HUES48 (cell line): ENCODE measurements at regions not wholly inside any gene's neighbourhood (a gene's known extent, or its start where the extent isn't known, plus 50 kb on each side); places are given as distances from the start of the nearest gene placed in this dataset.
"Not testable (repeated sequence)": the region's sequence is repeated elsewhere in the genome, so short reads cannot be mapped to it uniquely, and the experiment has no call there.

Source experiments
- H3K27ac ChIP-seq: one replicate; pipeline ENCODE4 v1.7.0; 2013; ENCODE audit warnings: low read depth, low read length, inconsistent platforms
- H3K27me3 ChIP-seq: 2 replicates; pipeline ENCODE4 v1.6.1; 2013; ENCODE audit warnings: mild to moderate bottlenecking, low read length; ENCODE audit not compliant: control insufficient read depth, insufficient read depth
- H3K36me3 ChIP-seq: 2 replicates; pipeline ENCODE4 v1.6.1; 2013; ENCODE audit warnings: low read length; ENCODE audit not compliant: control insufficient read depth, insufficient read depth
- H3K4me1 ChIP-seq: 2 replicates; pipeline ENCODE4 v1.6.1; 2013; ENCODE audit warnings: mild to moderate bottlenecking, low read length; ENCODE audit not compliant: control insufficient read depth, insufficient read depth
- H3K4me3 ChIP-seq: 2 replicates; pipeline ENCODE4 v1.5.1; 2013; ENCODE audit warnings: mild to moderate bottlenecking, low read depth, low read length
- H3K9ac ChIP-seq: 2 replicates; pipeline ENCODE4 v1.6.1; 2013; ENCODE audit warnings: mild to moderate bottlenecking, low read depth, low read length, moderate library complexity
- H3K9me3 ChIP-seq: 2 replicates; pipeline ENCODE4 v1.6.1; 2013; ENCODE audit warnings: low read length; ENCODE audit not compliant: control insufficient read depth, insufficient read depth

- H3K27ac ChIP-seq = no peak overlapping the region
- H3K27me3 ChIP-seq = no peaks in the 10 kb centered on the region
- no peak overlapping the region for H3K4me3 ChIP-seq
- no peaks in the 10 kb centered on the region for H3K36me3 ChIP-seq
- H3K4me1 ChIP-seq = no peaks in the 10 kb centered on the region
- H3K9ac ChIP-seq = no peak overlapping the region
- H3K9me3 ChIP-seq = no peaks in the 10 kb centered on the region
These were observed 112.0 kb upstream of the CHST15 start for GRCh38 chr10:124205432-124205831.

- Histone ChIP-seq H3K4me3 (no peak overlapping the region), H3K4me1 (no peaks in the 10 kb centered on the region), H3K9me3 (no peaks in the 10 kb centered on the region), H3K27me3 (no peaks in the 10 kb centered on the region), H3K36me3 (no peaks in the 10 kb centered on the region), H3K27ac (no peak overlapping the region), H3K9ac (no peak overlapping the region)
These were observed 111.3 kb upstream of the CHST15 start for GRCh38 chr10:124204726-124205125.

- Histone ChIP-seq H3K9ac (no peak overlapping the region), H3K4me3 (no peak overlapping the region), H3K27ac (no peak overlapping the region), H3K9me3 (no peaks in the 10 kb centered on the region), H3K36me3 (no peaks in the 10 kb centered on the region), H3K27me3 (no peaks in the 10 kb centered on the region), H3K4me1 (no peaks in the 10 kb centered on the region)
These were observed 106.6 kb upstream of the CHST15 start for GRCh38 chr10:124200011-124200410.

- no peaks in the 10 kb centered on the region for H3K4me1 ChIP-seq
- H3K9ac ChIP-seq = no peak overlapping the region
- no peak overlapping the region for H3K4me3 ChIP-seq
- no peaks in the 10 kb centered on the region for H3K36me3 ChIP-seq
- no peak overlapping the region for H3K27ac ChIP-seq
- H3K27me3 ChIP-seq = no peaks in the 10 kb centered on the region
- no peaks in the 10 kb centered on the region for H3K9me3 ChIP-seq
These were observed 105.5 kb upstream of the CHST15 start for GRCh38 chr10:124198871-124199270.

- Histone ChIP-seq H3K27me3 (no peaks in the 10 kb centered on the region), H3K9me3 (no peaks in the 10 kb centered on the region), H3K4me1 (no peaks in the 10 kb centered on the region), H3K36me3 (no peaks in the 10 kb centered on the region), H3K9ac (no peak overlapping the region), H3K27ac (no peak overlapping the region), H3K4me3 (no peak overlapping the region)
These were observed 104.7 kb upstream of the CHST15 start for GRCh38 chr10:124198125-124198501.

GRCh38 chr10:124197371-124198124 is 104.2 kb upstream of the CHST15 start:
- no peaks in the 10 kb centered on the region for H3K27me3 ChIP-seq
- no peak overlapping the region for H3K4me3 ChIP-seq
- H3K4me1 ChIP-seq = no peaks in the 10 kb centered on the region
- no peaks in the 10 kb centered on the region for H3K36me3 ChIP-seq
- no peak overlapping the region for H3K27ac ChIP-seq
- H3K9ac ChIP-seq = no peak overlapping the region
- no peaks in the 10 kb centered on the region for H3K9me3 ChIP-seq

GRCh38 chr10:124196659-124197058 is 103.3 kb upstream of the CHST15 start:
- Histone ChIP-seq H3K4me1 (no peaks in the 10 kb centered on the region), H3K27me3 (no peaks in the 10 kb centered on the region), H3K9ac (no peak overlapping the region), H3K36me3 (no peaks in the 10 kb centered on the region), H3K9me3 (no peaks in the 10 kb centered on the region), H3K4me3 (no peak overlapping the region), H3K27ac (no peak overlapping the region)

GRCh38 chr10:124194199-124194824 is 100.9 kb upstream of the CHST15 start:
- H3K4me3 ChIP-seq = no peak overlapping the region
- H3K9me3 ChIP-seq = no peaks in the 10 kb centered on the region
- no peak overlapping the region for H3K27ac ChIP-seq
- no peaks in the 10 kb centered on the region for H3K27me3 ChIP-seq
- H3K36me3 ChIP-seq = no peaks in the 10 kb centered on the region
- H3K9ac ChIP-seq = no peak overlapping the region
- no peaks in the 10 kb centered on the region for H3K4me1 ChIP-seq

GRCh38 chr10:124193309-124193696 is 99.9 kb upstream of the CHST15 start:
- Histone ChIP-seq H3K4me3 (no peak overlapping the region), H3K27ac (no peak overlapping the region), H3K9ac (no peak overlapping the region), H3K27me3 (no peaks in the 10 kb centered on the region), H3K36me3 (no peaks in the 10 kb centered on the region), H3K4me1 (no peaks in the 10 kb centered on the region), H3K9me3 (no peaks in the 10 kb centered on the region)

- H3K27me3 ChIP-seq, H3K9ac ChIP-seq, H3K27ac ChIP-seq: not testable (repeated sequence)
These were observed 99.4 kb upstream of the CHST15 start for GRCh38 chr10:124192664-124193308.

GRCh38 chr10:124190476-124190875 is 97.1 kb upstream of the CHST15 start:
- not testable (repeated sequence) for H3K4me1 ChIP-seq, H3K4me3 ChIP-seq, H3K9me3 ChIP-seq, H3K36me3 ChIP-seq, H3K9ac ChIP-seq, H3K27ac ChIP-seq, H3K27me3 ChIP-seq

More at GRCh38 chr10:124192664-124193308, 99.4 kb upstream of the CHST15 start:
- not testable (repeated sequence) for H3K36me3 ChIP-seq, H3K4me3 ChIP-seq, H3K4me1 ChIP-seq, H3K9me3 ChIP-seq
